Mesenchymal stem cell (in vitro differentiated cells and primary cell): ENCODE measurements at regions not wholly inside any gene's neighbourhood (a gene's known extent, or its start where the extent isn't known, plus 50 kb on each side); places are given as distances from the start of the nearest gene placed in this dataset.

Experiments used
- DNase-seq: peaks from one replicate; pipeline ENCODE4 v3.0.0-alpha.2; 2013
- H2AFZ ChIP-seq: one replicate; pipeline ENCODE4 v1.6.1; 2013; ENCODE audit warnings: low read depth, mild to moderate bottlenecking, control low read depth, inconsistent platforms, low read length, moderate library complexity
- H2AK5ac ChIP-seq: 2 replicates; pipeline ENCODE4 v1.6.1; 2013; ENCODE audit warnings: low read length, moderate library complexity, mild to moderate bottlenecking, inconsistent platforms; ENCODE audit not compliant: severe bottlenecking
- H2BK120ac ChIP-seq: one replicate; pipeline ENCODE4 v1.6.1; 2013; ENCODE audit warnings: low read depth, mild to moderate bottlenecking, inconsistent platforms, low read length, moderate library complexity
- H2BK12ac ChIP-seq, 2 experiments: one replicate each; pipeline ENCODE4 v1.6.1; 2013; ENCODE audit warnings: inconsistent platforms in 2 of 2, low read length in 2 of 2, mild to moderate bottlenecking in 2 of 2, moderate library complexity in 2 of 2, control low read depth in 1 of 2
- H2BK15ac ChIP-seq: one replicate; pipeline ENCODE4 v1.6.1; 2013; ENCODE audit warnings: mild to moderate bottlenecking, low read depth, inconsistent platforms; ENCODE audit not compliant: poor library complexity, severe bottlenecking
- H2BK5ac ChIP-seq: 2 replicates; pipeline ENCODE4 v1.6.1; 2013; ENCODE audit warnings: low read depth, mild to moderate bottlenecking, low read length, control low read depth, inconsistent platforms; ENCODE audit not compliant: poor library complexity, severe bottlenecking
- H3K14ac ChIP-seq, 2 experiments: one replicate each; pipeline ENCODE4 v1.6.1; 2013; ENCODE audit warnings: inconsistent platforms in 2 of 2, low read length in 2 of 2, control low read depth in 1 of 2, mild to moderate bottlenecking in 1 of 2, moderate library complexity in 1 of 2
- H3K18ac ChIP-seq, 2 experiments: one replicate each; pipeline ENCODE4 v1.6.1; 2013; ENCODE audit warnings: inconsistent platforms in 2 of 2, low read length in 2 of 2, control low read depth in 1 of 2, low read depth in 1 of 2, mild to moderate bottlenecking in 1 of 2
- H3K23ac ChIP-seq, 2 experiments: one replicate each; pipeline ENCODE4 v1.6.1; 2013; ENCODE audit warnings: inconsistent platforms in 2 of 2, low read length in 2 of 2, mild to moderate bottlenecking in 2 of 2, moderate library complexity in 2 of 2, control low read depth in 1 of 2
- H3K27ac ChIP-seq: 2 replicates; pipeline ENCODE4 v1.5.1; 2013; ENCODE audit warnings: mild to moderate bottlenecking, moderate library complexity, low read length, control low read depth, inconsistent platforms; ENCODE audit not compliant: poor library complexity, severe bottlenecking
- H3K27me3 ChIP-seq, 2 experiments: 2 replicates each; pipeline versions ENCODE4 v1.6.1 to v1.7.0; 2013; ENCODE audit warnings: low read length in 2 of 2, mild to moderate bottlenecking in 2 of 2, moderate library complexity in 2 of 2, control low read depth in 1 of 2, inconsistent platforms in 1 of 2; ENCODE audit not compliant: control insufficient read depth in 1 of 2, insufficient read depth in 1 of 2
- H3K36me3 ChIP-seq, 2 experiments: 2 replicates each; pipeline versions ENCODE4 v1.6.1 to v1.7.0; 2013; ENCODE audit warnings: low read length in 2 of 2, control low read depth in 1 of 2, inconsistent platforms in 1 of 2, low read depth in 1 of 2, mild to moderate bottlenecking in 1 of 2; ENCODE audit not compliant: insufficient read depth in 2 of 2, control insufficient read depth in 1 of 2
- H3K4ac ChIP-seq, 2 experiments: one replicate each; pipeline ENCODE4 v1.6.1; 2013; ENCODE audit warnings: inconsistent platforms in 2 of 2, low read length in 2 of 2, mild to moderate bottlenecking in 2 of 2, moderate library complexity in 2 of 2, control low read depth in 1 of 2, low read depth in 1 of 2
- H3K4me1 ChIP-seq: 2 replicates; pipeline ENCODE4 v1.6.1; 2013; ENCODE audit warnings: low read depth, low read length, control low read depth; ENCODE audit not compliant: control insufficient read depth, insufficient read depth
- H3K4me2 ChIP-seq: 2 replicates; pipeline ENCODE4 v1.6.1; 2013; ENCODE audit warnings: low read length, mild to moderate bottlenecking, inconsistent platforms; ENCODE audit not compliant: poor library complexity, severe bottlenecking
- H3K4me3 ChIP-seq, 2 experiments: 2 replicates each; pipeline versions ENCODE4 v1.5.1 to v1.7.0; 2013; ENCODE audit warnings: low read length in 2 of 2, mild to moderate bottlenecking in 2 of 2, control low read depth in 1 of 2, low read depth in 1 of 2; ENCODE audit not compliant: insufficient read depth in 1 of 2
- H3K79me1 ChIP-seq: replicated peaks from 2 replicates; pipeline ENCODE4 v1.6.1; 2013; ENCODE audit warnings: mild to moderate bottlenecking, control low read depth, low read length, inconsistent platforms; ENCODE audit not compliant: poor library complexity, severe bottlenecking
- H3K9ac ChIP-seq: 2 replicates; pipeline ENCODE4 v1.7.0; 2013; ENCODE audit warnings: mild to moderate bottlenecking, low read length, moderate library complexity
- H3K9me3 ChIP-seq: 2 replicates; pipeline ENCODE4 v1.7.0; 2013; ENCODE audit warnings: mild to moderate bottlenecking, low read length; ENCODE audit not compliant: control insufficient read depth
- H4K8ac ChIP-seq: one replicate; pipeline ENCODE4 v1.6.1; 2013; ENCODE audit warnings: inconsistent platforms, mild to moderate bottlenecking, low read length, moderate library complexity
- H4K91ac ChIP-seq: one replicate; pipeline ENCODE4 v1.6.1; 2013; ENCODE audit warnings: mild to moderate bottlenecking, low read length, inconsistent platforms
- WGBS: methylation state at CpG from one replicate; pipeline ENCODE4 v1.1.7; 2013; ENCODE audit warnings: mixed read lengths; 5-methylcytosine and 5-hydroxymethylcytosine counted together

DNA sequence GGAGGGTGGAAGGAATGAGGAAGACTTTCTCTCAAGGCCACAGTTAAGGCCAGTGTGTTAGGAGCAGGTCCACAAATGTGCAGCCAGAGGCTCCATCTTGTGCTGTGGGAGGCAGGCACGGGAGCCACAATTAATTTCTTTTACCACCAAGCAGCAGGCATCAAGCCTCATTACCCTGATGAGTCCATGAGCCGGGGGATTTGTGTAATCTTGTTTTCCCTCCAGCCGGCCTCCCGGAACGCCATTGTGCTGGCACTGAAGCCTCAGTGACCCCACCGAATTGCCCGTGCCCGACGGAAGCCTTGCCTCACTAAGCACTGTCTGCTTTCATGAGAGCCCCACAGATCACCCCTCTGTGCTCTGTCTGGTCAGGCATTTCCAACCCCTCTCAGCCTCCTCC, 154.7 kb upstream of the STX18 start:
- no peak for DNase-seq

DNA sequence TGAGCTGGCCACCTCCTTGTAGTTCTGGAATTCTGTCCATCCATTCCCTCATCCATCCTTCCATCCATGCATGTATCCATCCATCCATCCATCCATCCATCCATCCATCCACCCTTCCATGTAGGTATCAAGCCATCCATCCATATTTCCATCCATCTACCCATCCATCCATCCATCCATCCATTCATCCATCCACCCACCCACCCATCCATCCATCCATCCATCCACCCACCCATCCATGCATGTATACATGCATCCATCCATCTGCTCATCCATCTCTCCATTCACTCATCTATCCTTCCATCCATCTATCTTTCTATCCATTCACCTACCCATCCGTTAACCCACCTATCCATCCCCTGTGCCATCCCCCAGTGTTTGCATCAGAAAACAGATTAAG, 153.6 kb upstream of the STX18 start:
- H3K18ac ChIP-seq, result no peak overlapping the region
- no peak overlapping the region for H3K4me2 ChIP-seq
- no peak for DNase-seq
- H3K4me3 ChIP-seq, result no peak overlapping the region
- peaks cover 0 to 28% of the 10 kb centered on the region in 2 experiments for H3K27me3 ChIP-seq
- no peaks in the 10 kb centered on the region for H3K79me1 ChIP-seq
- no peaks in the 10 kb centered on the region for H3K36me3 ChIP-seq
- H4K91ac ChIP-seq, result no peak overlapping the region
- no peak overlapping the region for H2BK12ac ChIP-seq
- H2BK5ac ChIP-seq, result no peak overlapping the region
- H3K4ac ChIP-seq, result no peak overlapping the region
- H3K23ac ChIP-seq, result no peak overlapping the region
- H2AFZ ChIP-seq, result no peak overlapping the region
- H4K8ac ChIP-seq, result no peak overlapping the region
- no peak overlapping the region for H3K27ac ChIP-seq
- 95% methylated on average over 1 of the region's 1 CpG for WGBS
- no peak overlapping the region for H3K9ac ChIP-seq
- H3K14ac ChIP-seq, result no peak overlapping the region
- no peaks in the 10 kb centered on the region for H3K9me3 ChIP-seq
- H2BK15ac ChIP-seq, result no peak overlapping the region
- peaks cover 7% of the 10 kb centered on the region for H3K4me1 ChIP-seq
- no peak overlapping the region for H2AK5ac ChIP-seq
- no peak overlapping the region for H2BK120ac ChIP-seq

More for the DNA sequence above, 154.7 kb upstream of the STX18 start:
- Histone ChIP-seq H3K23ac (no peak overlapping the region), H3K4me3 (no peak overlapping the region), H4K91ac (no peak overlapping the region), H3K27ac (no peak overlapping the region), H3K9me3 (no peaks in the 10 kb centered on the region), H2BK5ac (no peak overlapping the region), H3K14ac (no peak overlapping the region), H2AFZ (no peak overlapping the region), H3K27me3 (peaks cover 0 to 28% of the 10 kb centered on the region in 2 experiments), H2BK15ac (no peak overlapping the region), H2BK12ac (no peak overlapping the region), H3K9ac (no peak overlapping the region), H3K4ac (no peak overlapping the region), H3K18ac (no peak overlapping the region), H3K36me3 (no peaks in the 10 kb centered on the region), H2BK120ac (no peak overlapping the region), H3K79me1 (no peaks in the 10 kb centered on the region), H2AK5ac (no peak overlapping the region), H4K8ac (no peak overlapping the region), H3K4me1 (peaks cover 7% of the 10 kb centered on the region), H3K4me2 (no peak overlapping the region)
- 95% methylated on average over 9 of the region's 9 CpGs for WGBS

DNA sequence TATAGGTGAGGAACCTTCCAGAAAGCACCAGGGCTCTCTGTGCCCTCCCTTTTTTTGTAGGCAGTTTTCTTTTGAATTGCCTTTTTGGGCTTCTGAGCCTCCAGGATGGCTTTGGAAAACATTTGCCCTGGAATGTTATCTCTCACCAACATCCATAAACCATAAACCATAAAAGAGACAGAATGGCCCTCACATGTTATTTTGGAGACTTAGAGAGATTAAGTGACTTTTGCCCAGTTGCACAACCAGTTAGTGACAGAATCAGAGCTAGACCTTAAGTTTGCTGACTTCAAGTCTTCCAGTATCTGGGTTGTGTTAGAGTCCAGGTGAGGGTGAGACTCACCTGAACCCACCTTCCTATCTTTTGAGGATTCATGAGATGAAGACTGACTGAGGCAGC, 153.0 kb upstream of the STX18 start:
- Histone ChIP-seq H3K4ac (no peak overlapping the region), H3K36me3 (no peaks in the 10 kb centered on the region), H3K4me3 (no peak overlapping the region), H2BK12ac (peak overlapping the region in 1 of 2 experiments; percentile 21), H3K14ac (no peak overlapping the region), H3K18ac (no peak overlapping the region), H2BK120ac (no peak overlapping the region), H3K4me1 (peaks cover 7% of the 10 kb centered on the region), H4K8ac (no peak overlapping the region), H3K27me3 (peaks cover 0 to 24% of the 10 kb centered on the region in 2 experiments), H2AFZ (no peak overlapping the region), H3K4me2 (no peak overlapping the region), H3K23ac (no peak overlapping the region), H2AK5ac (no peak overlapping the region), H4K91ac (no peak overlapping the region), H3K9me3 (no peaks in the 10 kb centered on the region), H2BK5ac (no peak overlapping the region), H3K9ac (no peak overlapping the region), H3K27ac (no peak overlapping the region), H3K79me1 (no peaks in the 10 kb centered on the region), H2BK15ac (no peak overlapping the region)
- DNase-seq, result no peak

DNA sequence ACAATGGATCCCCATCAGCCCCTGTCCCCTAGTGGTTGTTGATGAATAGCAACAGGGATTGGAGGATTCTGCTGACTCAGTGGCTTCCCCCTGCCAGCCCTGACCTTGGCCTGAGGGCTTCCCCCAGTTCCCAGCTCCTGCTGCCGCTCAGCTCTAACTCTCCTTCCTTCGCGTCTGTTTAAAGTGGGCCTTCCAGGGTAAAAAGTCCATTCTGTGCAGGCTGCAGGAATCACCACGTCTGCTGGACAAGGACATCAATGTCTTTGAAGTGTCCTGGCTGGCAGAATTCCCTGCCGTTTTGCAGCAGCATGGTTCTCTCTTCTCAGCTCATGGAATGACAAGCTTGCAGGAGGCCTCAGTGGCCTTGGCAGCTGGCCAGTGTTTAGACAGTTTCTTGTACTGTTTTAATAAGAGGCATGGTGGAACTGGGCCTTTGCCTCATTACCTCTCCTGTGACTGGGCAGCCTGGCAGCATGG, 152.5 kb upstream of the STX18 start:
- H2BK15ac ChIP-seq, result no peak overlapping the region
- H3K23ac ChIP-seq, result no peak overlapping the region
- no peaks in the 10 kb centered on the region for H3K79me1 ChIP-seq
- peak overlapping the region; percentile 40 for H4K8ac ChIP-seq
- no peak overlapping the region for H3K4ac ChIP-seq
- H3K18ac ChIP-seq, result peak overlapping the region in 1 of 2 experiments; percentile 50
- no peak overlapping the region for H4K91ac ChIP-seq
- no peak overlapping the region for H2BK5ac ChIP-seq
- H3K4me1 ChIP-seq, result peaks cover 8% of the 10 kb centered on the region
- H3K4me2 ChIP-seq, result no peak overlapping the region
- H2AFZ ChIP-seq, result no peak overlapping the region
- H3K4me3 ChIP-seq, result no peak overlapping the region
- peak overlapping the region; percentile 29 for H2BK120ac ChIP-seq
- H2BK12ac ChIP-seq, result no peak overlapping the region
- H3K36me3 ChIP-seq, result no peaks in the 10 kb centered on the region
- H3K27ac ChIP-seq, result no peak overlapping the region
- peak; percentile 76 for DNase-seq
- H3K14ac ChIP-seq, result no peak overlapping the region
- H2AK5ac ChIP-seq, result no peak overlapping the region
- H3K27me3 ChIP-seq, result peaks cover 0 to 22% of the 10 kb centered on the region in 2 experiments
- H3K9ac ChIP-seq, result no peak overlapping the region
- no peaks in the 10 kb centered on the region for H3K9me3 ChIP-seq
- WGBS, result 34% methylated on average over 5 of the region's 5 CpGs
